Iris pigment epithelial cell (primary cell): ENCODE measurements at regions not wholly inside any gene's neighbourhood (a gene's known extent, or its start where the extent isn't known, plus 50 kb on each side); places are given as distances from the start of the nearest gene placed in this dataset.

ENCODE experiments used
- DNase-seq: peaks from one replicate; pipeline ENCODE4 v3.0.0-alpha.2; 2011; ENCODE audit warnings: low read depth

GRCh38 chr9:108345826-108346225 is 510.0 kb downstream of the ACTL7B start:
- DNase-seq: no peak

- DNase-seq: no peak
Measured at GRCh38 chr9:108339251-108339650, 516.5 kb downstream of the ACTL7B start.

GRCh38 chr9:108336575-108336974 is 519.2 kb downstream of the ACTL7B start:
- no peak for DNase-seq

- DNase-seq: no peak
Measured at GRCh38 chr9:108333530-108333983, 522.2 kb downstream of the ACTL7B start.

- DNase-seq: no peak
Measured at GRCh38 chr9:108331596-108331995, 524.2 kb downstream of the ACTL7B start.

GRCh38 chr9:108325406-108325805 is 530.4 kb downstream of the ACTL7B start:
- no peak for DNase-seq

GRCh38 chr9:108323615-108324014 is 532.2 kb downstream of the ACTL7B start:
- DNase-seq: no peak

- no peak for DNase-seq
Measured at GRCh38 chr9:108322326-108323098, 533.3 kb downstream of the ACTL7B start.

- peak; percentile 4 for DNase-seq
Measured at GRCh38 chr9:108316630-108317029, 539.2 kb downstream of the ACTL7B start.

- no peak for DNase-seq
Measured at GRCh38 chr9:108316066-108316465, 539.7 kb downstream of the ACTL7B start.

- DNase-seq: no peak
Measured at GRCh38 chr9:108311745-108312144, 544.0 kb downstream of the ACTL7B start.

GRCh38 chr9:108310202-108310601 is 545.6 kb downstream of the ACTL7B start:
- DNase-seq: no peak

- DNase-seq: no peak
Measured at GRCh38 chr9:108300306-108301287, 555.2 kb downstream of the ACTL7B start.

- DNase-seq: peak; percentile 45
Measured at GRCh38 chr9:108297073-108297472, 558.7 kb downstream of the ACTL7B start.

- DNase-seq: peak; percentile 78
Measured at GRCh38 chr9:108296056-108296455, 559.7 kb downstream of the ACTL7B start.

GRCh38 chr9:108291586-108291932 is 564.2 kb downstream of the ACTL7B start:
- DNase-seq: no peak

- no peak for DNase-seq
Measured at GRCh38 chr9:108290839-108291585, 564.8 kb downstream of the ACTL7B start.

GRCh38 chr9:108286638-108287206 is 569.1 kb downstream of the ACTL7B start:
- DNase-seq: no peak

- no peak for DNase-seq
Measured at GRCh38 chr9:108283696-108284095, 572.1 kb downstream of the ACTL7B start.

GRCh38 chr9:108282872-108283271 is 572.9 kb downstream of the ACTL7B start:
- peak; percentile 25 for DNase-seq

GRCh38 chr9:108281696-108282095 is 574.1 kb downstream of the ACTL7B start:
- no peak for DNase-seq

GRCh38 chr9:108278341-108278740 is 577.4 kb downstream of the ACTL7B start:
- DNase-seq: no peak
